AG09319 (cell line): ENCODE measurements at regions not wholly inside any gene's neighbourhood (a gene's known extent, or its start where the extent isn't known, plus 50 kb on each side); places are given as distances from the start of the nearest gene placed in this dataset.
"Not testable (repeated sequence)": the region's sequence is repeated elsewhere in the genome, so short reads cannot be mapped to it uniquely, and the experiment has no call there.

Source experiments
- DNase-seq: peaks from one replicate; pipeline ENCODE4 v3.0.0-alpha.2; 2010; ENCODE audit warnings: low read depth; ENCODE audit errors: extremely low read depth
- CTCF ChIP-seq: IDR thresholded peaks from 2 replicates; pipeline ENCODE4 v1.5.1; 2011; ENCODE audit warnings: low read depth, mild to moderate bottlenecking, inconsistent platforms, low read length, moderate library complexity

DNA sequence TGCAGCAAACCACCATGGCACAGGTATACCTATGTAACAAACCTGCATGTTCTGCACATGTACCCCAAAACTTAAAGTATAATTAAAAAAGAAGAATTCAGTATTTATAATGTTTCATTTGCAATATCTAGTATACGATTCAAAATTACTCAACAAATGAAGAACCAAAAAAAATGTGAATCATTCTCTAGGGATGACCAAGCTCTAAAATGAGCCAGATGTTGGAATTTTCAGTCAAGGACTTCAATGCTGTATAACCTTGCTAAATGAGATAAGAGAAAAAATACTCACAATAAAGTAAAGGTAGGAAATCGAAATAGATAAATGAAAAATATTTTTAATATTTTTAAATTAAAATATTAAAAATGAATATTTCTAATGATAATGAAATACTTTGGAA is 108.7 kb upstream of the ADRA1B start:
- TF ChIP-seq CTCF, result no peak
- DNase-seq, result no peak

DNA sequence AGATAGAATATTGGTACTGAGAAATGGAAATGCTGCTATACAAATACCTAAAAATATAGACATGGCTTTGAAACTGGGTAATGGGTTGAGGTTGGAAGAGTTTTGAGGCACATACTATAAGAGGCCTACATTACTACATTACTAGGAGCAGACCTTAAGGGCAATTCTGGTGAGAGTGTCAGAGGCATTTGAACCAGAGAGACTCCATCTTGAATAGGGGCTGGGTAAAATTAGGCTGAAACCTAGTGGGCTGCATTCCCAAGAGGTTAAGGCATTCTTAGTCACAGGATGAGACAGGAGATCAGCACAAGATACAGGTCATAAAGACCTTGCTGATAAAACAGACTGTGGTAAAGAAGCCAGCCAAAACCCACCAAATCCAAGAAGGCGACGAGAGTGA is 104.6 kb upstream of the ADRA1B start:
- TF ChIP-seq CTCF, result no peak
- no peak for DNase-seq

DNA sequence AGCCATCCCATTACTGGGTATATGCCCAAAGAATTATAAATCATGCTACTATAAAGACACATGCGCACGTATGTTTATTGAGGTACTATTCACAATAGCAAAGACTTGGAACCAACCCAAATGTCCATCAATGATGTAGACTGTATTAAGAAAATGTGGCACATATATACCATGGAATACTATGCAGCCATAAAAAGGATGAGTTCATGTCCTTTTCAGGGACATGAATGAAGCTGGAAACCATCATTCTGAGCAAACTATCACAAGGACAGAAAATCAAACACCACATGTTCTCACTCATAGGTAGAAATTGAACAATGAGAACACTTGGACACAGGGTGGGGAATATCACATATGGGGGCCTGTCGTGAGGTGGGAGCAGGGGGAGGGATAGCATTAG is 103.5 kb upstream of the ADRA1B start:
- DNase-seq, result not testable (repeated sequence)

DNA sequence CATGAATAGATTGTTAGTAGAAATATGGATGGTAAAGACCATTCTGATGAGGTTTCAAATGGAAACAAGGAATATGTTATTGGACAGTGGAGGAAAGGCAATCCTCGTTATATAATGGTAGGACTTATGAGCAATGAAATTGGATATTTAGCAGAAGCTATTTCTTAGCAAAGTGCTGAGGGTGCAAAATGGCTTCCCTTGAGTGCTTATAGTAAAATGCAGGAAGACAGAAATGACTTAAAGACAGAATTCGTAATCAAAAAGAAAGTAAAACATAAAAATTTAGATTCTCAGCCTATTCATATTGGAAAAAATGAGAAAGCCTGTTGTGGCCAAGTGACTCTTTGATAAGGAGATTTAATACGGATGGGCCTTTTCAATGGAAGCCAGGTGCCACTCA is 102.1 kb upstream of the ADRA1B start:
- DNase-seq, result no peak
- TF ChIP-seq CTCF, result no peak

DNA sequence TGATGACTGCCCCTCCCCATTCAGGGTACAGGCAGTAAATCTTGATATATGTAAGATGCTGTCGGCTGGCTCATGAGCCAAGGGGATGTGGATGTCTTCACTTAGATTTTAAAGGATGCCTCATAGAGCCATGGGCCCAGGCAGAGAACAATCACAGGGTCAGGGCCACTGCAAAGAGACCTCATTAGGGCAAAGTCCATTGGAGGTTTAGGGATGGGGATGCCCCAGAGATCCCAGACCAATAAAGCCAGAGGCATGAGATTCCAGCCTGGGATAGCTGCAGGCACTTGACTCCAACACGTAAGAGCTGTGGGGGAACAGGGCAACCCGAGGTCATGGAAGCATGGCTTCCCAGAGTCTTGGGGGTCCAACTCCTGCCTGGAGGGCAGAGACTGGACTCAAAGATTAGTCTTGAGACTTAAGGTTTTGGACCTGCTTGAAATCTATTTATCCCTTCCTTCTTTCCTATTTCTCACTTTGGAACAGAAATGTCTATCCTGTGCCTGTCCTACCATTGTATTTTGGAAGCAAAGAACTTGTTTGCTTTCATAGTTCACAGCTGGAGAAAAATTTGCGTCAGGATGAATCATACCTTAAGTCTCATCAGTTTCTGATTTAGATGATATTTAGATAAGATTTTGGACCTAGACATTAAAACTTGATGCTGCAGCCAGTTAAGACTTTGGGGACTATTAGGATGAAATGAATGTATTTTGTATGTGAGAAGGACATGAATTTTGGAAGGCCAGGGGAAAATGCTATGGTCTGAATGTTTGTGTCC is 101.3 kb upstream of the ADRA1B start:
- DNase-seq, result no peak
- TF ChIP-seq CTCF, result no peak

DNA sequence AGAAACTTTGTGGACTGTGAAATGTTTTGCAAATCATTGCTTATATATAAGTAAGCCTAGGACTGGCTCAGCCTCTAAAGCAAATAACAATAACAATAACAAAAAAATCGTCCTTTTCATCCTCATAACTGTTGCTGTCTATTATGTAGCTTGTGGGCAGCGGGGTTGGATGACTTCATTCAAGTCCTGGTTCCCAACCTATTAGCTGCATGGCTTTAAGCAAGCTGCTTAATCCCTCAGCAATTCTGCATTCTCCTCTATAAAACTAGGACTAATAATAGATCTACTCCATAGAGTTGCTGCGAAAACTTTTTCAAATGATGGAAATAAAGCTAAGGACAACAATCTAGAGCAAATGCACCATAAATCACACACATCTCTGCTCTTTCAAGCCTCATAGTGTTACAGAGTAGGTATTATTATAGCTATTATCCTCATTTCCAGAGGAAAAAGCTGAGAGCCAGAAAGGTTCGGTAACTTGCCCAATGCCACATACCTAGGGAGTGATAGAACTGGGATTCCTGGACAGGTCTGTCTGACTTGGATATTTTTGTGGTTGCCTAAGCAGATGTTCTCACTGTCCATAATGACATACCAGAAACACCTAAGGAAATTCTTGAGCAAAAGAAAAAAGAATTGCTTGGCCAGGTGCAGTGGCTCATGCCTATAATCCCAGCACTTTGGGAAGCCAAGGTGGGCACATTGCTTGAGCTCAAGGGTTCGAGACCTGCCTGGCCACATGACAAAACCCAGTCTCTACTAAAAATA is 98.8 kb upstream of the ADRA1B start:
- no peak for TF ChIP-seq CTCF
- DNase-seq, result no peak

- TF ChIP-seq CTCF, result no peak
- no peak for DNase-seq
Measured at GRCh38 chr5:159819591-159820411, 96.5 kb upstream of the ADRA1B start.
